Upper lobe of right lung (tissue), 1 donor: ENCODE measurements at regions not wholly inside any gene's neighbourhood (a gene's known extent, or its start where the extent isn't known, plus 50 kb on each side); places are given as distances from the start of the nearest gene placed in this dataset.

ENCODE experiments used
- ATAC-seq: fragments of 200-7000 bp; cut with Tn5 transposase; one replicate; pipeline ENCODE4 v1.9.1; 2020; ENCODE audit warnings: mild to moderate bottlenecking, moderate library complexity
- DNase-seq: peaks from one replicate; pipeline ENCODE4 v3.0.0-alpha.2; 2020
- H3K27ac ChIP-seq: fragments of 200-600 bp; one replicate; pipeline ENCODE4 v1.8.0; 2022
- H3K27me3 ChIP-seq: fragments of 200-600 bp; one replicate; pipeline ENCODE4 v1.8.0; 2022; ENCODE audit warnings: mild to moderate bottlenecking
- H3K36me3 ChIP-seq: fragments of 200-600 bp; one replicate; pipeline ENCODE4 v1.8.0; 2022
- H3K4me1 ChIP-seq: fragments of 200-600 bp; one replicate; pipeline ENCODE4 v1.8.0; 2022
- H3K4me3 ChIP-seq: fragments of 200-600 bp; one replicate; pipeline ENCODE4 v1.8.0; 2022; ENCODE audit warnings: mild to moderate bottlenecking
- H3K9me3 ChIP-seq: fragments of 200-600 bp; one replicate; pipeline ENCODE4 v1.8.0; 2022
- CTCF ChIP-seq: fragments of 200-600 bp; IDR thresholded peaks from one replicate; pipeline ENCODE4 v1.8.0; 2022; ENCODE audit warnings: antibody characterized with exemption
- intact Hi-C: fragments of 100-400 bp; cut with DNase I; formaldehyde crosslinking; loops from one replicate; pipeline ENCODE4 v1.11.0; 2022
- donor health status: DM: no; HTN: yes; CAD: no; lungs with severe emphysema.

DNA sequence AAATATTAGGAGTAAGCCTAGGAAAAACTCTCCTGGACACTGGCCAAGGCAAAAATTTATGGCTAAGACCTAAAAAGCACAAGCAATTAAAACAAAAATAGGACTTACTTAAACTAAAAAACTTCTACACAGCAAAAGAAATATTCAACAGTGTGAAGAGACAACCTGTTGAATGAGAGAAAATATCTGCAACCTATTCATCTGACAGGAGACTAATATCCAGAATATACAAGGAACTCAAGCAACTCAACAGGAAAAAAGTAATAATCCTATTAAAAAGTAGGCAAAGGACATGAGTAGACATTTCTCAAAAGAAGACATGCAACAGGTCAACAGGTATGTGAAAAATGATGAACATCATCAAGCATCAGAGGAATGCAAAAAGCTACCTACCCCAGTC lies 431.1 kb downstream of the ZEB2 start:
- Histone ChIP-seq H3K4me1 (no peaks in the 10 kb centered on the region), H3K36me3 (no peaks in the 10 kb centered on the region), H3K27ac (no peak overlapping the region), H3K27me3 (no peaks in the 10 kb centered on the region), H3K9me3 (no peaks in the 10 kb centered on the region), H3K4me3 (no peak overlapping the region)
- intact Hi-C loops: no loop called here
- no peak for TF ChIP-seq CTCF
- ATAC-seq: no peak
- DNase-seq: no peak

- Histone ChIP-seq H3K36me3 (no peaks in the 10 kb centered on the region), H3K9me3 (no peaks in the 10 kb centered on the region), H3K27me3 (no peaks in the 10 kb centered on the region), H3K4me1 (no peaks in the 10 kb centered on the region), H3K4me3 (no peak overlapping the region), H3K27ac (no peak overlapping the region)
- DNase-seq (no peak), ATAC-seq (no peak)
- no peak for TF ChIP-seq CTCF
- intact Hi-C loops: no loop called here
These were observed 433.0 kb downstream of the ZEB2 start for GRCh38 chr2:144086965-144087364.

DNA sequence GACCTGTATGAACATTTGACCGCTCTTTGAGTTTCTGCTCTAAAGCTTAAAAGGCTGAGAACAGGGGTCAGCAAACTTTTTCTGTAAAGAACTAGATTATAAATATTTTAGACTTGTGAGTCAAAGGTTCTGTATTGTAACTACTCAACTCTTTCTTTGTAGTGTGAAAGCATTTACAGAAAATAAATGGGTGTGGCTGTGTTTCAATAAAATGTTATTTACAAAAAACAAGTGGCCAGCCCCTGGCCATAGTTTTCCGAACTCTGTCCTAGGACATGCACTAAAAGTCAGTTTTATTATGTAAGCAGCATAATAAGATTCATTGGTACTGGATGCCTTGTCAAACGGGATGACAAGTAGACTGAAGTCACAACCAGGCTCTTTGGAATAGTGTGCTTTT lies 434.9 kb downstream of the ZEB2 start:
- no peak for DNase-seq
- no peak for TF ChIP-seq CTCF
- Histone ChIP-seq H3K4me3 (no peak overlapping the region), H3K4me1 (no peaks in the 10 kb centered on the region), H3K27me3 (no peaks in the 10 kb centered on the region), H3K9me3 (no peaks in the 10 kb centered on the region), H3K27ac (no peak overlapping the region), H3K36me3 (no peaks in the 10 kb centered on the region)
- intact Hi-C loops: no loop called here
- ATAC-seq: no peak

DNA sequence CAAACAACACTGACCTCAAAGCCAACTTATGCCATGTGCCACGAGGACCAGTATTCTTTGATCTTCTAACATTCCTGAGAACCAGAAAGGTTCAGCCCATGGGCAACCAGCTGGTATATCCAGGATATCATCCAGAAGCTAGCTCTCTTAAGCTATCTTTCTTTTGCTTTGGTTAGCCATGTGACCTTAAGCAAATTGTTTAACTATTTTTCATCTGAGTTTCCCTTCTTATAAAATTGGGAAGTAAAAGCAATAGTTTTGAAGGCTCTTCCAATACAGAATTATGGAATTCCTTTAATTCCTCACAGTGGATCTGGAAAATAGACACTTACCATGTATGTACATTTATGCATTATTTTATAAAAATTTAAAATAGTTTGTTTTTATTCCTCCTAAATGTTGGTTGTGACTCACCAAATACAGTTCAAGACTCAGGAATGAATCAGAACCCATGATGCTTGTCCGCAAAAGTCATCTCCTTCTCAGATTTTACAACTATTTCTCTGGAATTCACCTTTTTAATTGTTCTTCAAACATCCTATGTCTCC lies 435.7 kb downstream of the ZEB2 start:
- ATAC-seq: no peak
- DNase-seq: no peak
- Histone ChIP-seq H3K36me3 (no peaks in the 10 kb centered on the region), H3K4me3 (no peak overlapping the region), H3K27ac (no peak overlapping the region), H3K27me3 (no peaks in the 10 kb centered on the region), H3K9me3 (no peaks in the 10 kb centered on the region), H3K4me1 (no peaks in the 10 kb centered on the region)
- TF ChIP-seq CTCF: no peak
- intact Hi-C loops: no loop called here

DNA sequence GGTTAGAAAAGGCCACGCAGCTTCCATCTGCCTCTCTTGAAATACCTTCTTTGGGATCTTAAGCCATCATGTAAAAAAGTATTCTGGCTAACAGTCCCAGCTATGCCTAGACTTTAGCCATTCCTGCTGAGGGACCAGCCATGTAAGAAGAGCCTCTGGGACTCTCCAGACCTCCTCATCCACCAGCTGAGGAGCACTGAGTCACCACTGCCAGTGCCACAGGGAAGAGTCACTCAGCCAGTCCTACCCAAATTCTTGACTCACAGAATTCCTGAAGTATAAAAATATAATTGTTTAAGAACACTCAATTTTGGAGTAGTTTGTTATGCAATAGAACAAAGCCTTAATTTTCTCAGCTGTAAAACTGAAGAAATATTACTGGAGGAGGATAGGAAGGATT lies 436.7 kb downstream of the ZEB2 start:
- TF ChIP-seq CTCF: no peak
- no peak for DNase-seq
- Histone ChIP-seq H3K27ac (no peak overlapping the region), H3K4me3 (no peak overlapping the region), H3K36me3 (no peaks in the 10 kb centered on the region), H3K9me3 (no peaks in the 10 kb centered on the region), H3K4me1 (no peaks in the 10 kb centered on the region), H3K27me3 (no peaks in the 10 kb centered on the region)
- intact Hi-C loops: no loop called here
- ATAC-seq: peak; percentile 69

- TF ChIP-seq CTCF: no peak
- Histone ChIP-seq H3K9me3 (no peaks in the 10 kb centered on the region), H3K27me3 (no peaks in the 10 kb centered on the region), H3K4me3 (no peak overlapping the region), H3K36me3 (no peaks in the 10 kb centered on the region), H3K27ac (no peak overlapping the region), H3K4me1 (no peaks in the 10 kb centered on the region)
- intact Hi-C loops: no loop called here
- ATAC-seq: peak; percentile 62
- no peak for DNase-seq
These were observed 437.1 kb downstream of the ZEB2 start for GRCh38 chr2:144082777-144083176.
